ENCODE measurements at regions not wholly inside any gene's neighbourhood (a gene's known extent, or its start where the extent isn't known, plus 50 kb on each side); places are given as distances from the start of the nearest gene placed in this dataset.

GRCh38 chr14:23793532-23793931 lies 157.4 kb downstream of the DHRS2 start:
- no peak for ATAC-seq
- Mint-ChIP-seq H3K36me3 (no peaks in the 10 kb centered on the region), H3K4me1 (no peaks in the 10 kb centered on the region), H3K27ac (no peak overlapping the region), H3K27me3 (peaks cover 5% of the 10 kb centered on the region), H3K9me3 (peaks cover 3% of the 10 kb centered on the region), H3K4me3 (no peak overlapping the region)

GRCh38 chr14:23800811-23801210 lies 152.8 kb upstream of the DHRS4 start:
- Mint-ChIP-seq H3K27me3 (peaks cover 20% of the 10 kb centered on the region), H3K36me3 (no peaks in the 10 kb centered on the region), H3K4me1 (no peaks in the 10 kb centered on the region), H3K27ac (no peak overlapping the region), H3K4me3 (no peak overlapping the region), H3K9me3 (peaks cover 13% of the 10 kb centered on the region)
- ATAC-seq = no peak

- no peak overlapping the region for H3K4me3 Mint-ChIP-seq
- H3K27ac Mint-ChIP-seq = no peak overlapping the region
- H3K4me1 Mint-ChIP-seq = no peaks in the 10 kb centered on the region
- peaks cover 20% of the 10 kb centered on the region for H3K27me3 Mint-ChIP-seq
- ATAC-seq = no peak
- peaks cover 13% of the 10 kb centered on the region for H3K9me3 Mint-ChIP-seq
- H3K36me3 Mint-ChIP-seq = no peaks in the 10 kb centered on the region
Measured at GRCh38 chr14:23801766-23802165, 151.8 kb upstream of the DHRS4 start.

- peaks cover 10% of the 10 kb centered on the region for H3K9me3 Mint-ChIP-seq
- H3K4me3 Mint-ChIP-seq = no peak overlapping the region
- no peak overlapping the region for H3K27ac Mint-ChIP-seq
- no peaks in the 10 kb centered on the region for H3K36me3 Mint-ChIP-seq
- no peaks in the 10 kb centered on the region for H3K4me1 Mint-ChIP-seq
- peaks cover 14% of the 10 kb centered on the region for H3K27me3 Mint-ChIP-seq
- no peak for ATAC-seq
Measured at GRCh38 chr14:23804817-23805216, 148.8 kb upstream of the DHRS4 start.

- peaks cover 9% of the 10 kb centered on the region for H3K27me3 Mint-ChIP-seq
- H3K4me1 Mint-ChIP-seq = no peaks in the 10 kb centered on the region
- ATAC-seq = no peak
- H3K36me3 Mint-ChIP-seq = no peaks in the 10 kb centered on the region
- H3K9me3 Mint-ChIP-seq = peaks cover 10% of the 10 kb centered on the region
- no peak overlapping the region for H3K27ac Mint-ChIP-seq
- H3K4me3 Mint-ChIP-seq = no peak overlapping the region
Measured at GRCh38 chr14:23805761-23806160, 147.8 kb upstream of the DHRS4 start.

GRCh38 chr14:23814527-23815256 lies 138.9 kb upstream of the DHRS4 start:
- H3K27ac Mint-ChIP-seq = no peak overlapping the region
- peaks cover 11% of the 10 kb centered on the region for H3K27me3 Mint-ChIP-seq
- H3K4me3 Mint-ChIP-seq = no peak overlapping the region
- H3K36me3 Mint-ChIP-seq = no peaks in the 10 kb centered on the region
- peaks cover 6% of the 10 kb centered on the region for H3K9me3 Mint-ChIP-seq
- H3K4me1 Mint-ChIP-seq = no peaks in the 10 kb centered on the region
- ATAC-seq = no peak

- H3K27ac Mint-ChIP-seq = no peak overlapping the region
- H3K27me3 Mint-ChIP-seq = peaks cover 15% of the 10 kb centered on the region
- no peaks in the 10 kb centered on the region for H3K4me1 Mint-ChIP-seq
- H3K36me3 Mint-ChIP-seq = no peaks in the 10 kb centered on the region
- H3K9me3 Mint-ChIP-seq = peaks cover 14% of the 10 kb centered on the region
- no peak overlapping the region for H3K4me3 Mint-ChIP-seq
- no peak for ATAC-seq
Measured at GRCh38 chr14:23816371-23816770, 137.2 kb upstream of the DHRS4 start.

- Mint-ChIP-seq H3K4me1 (no peaks in the 10 kb centered on the region), H3K4me3 (no peak overlapping the region), H3K27ac (no peak overlapping the region), H3K9me3 (peaks cover 16% of the 10 kb centered on the region), H3K27me3 (peaks cover 19% of the 10 kb centered on the region), H3K36me3 (no peaks in the 10 kb centered on the region)
- ATAC-seq = peak; percentile 56
Measured at GRCh38 chr14:23817164-23817767, 136.3 kb upstream of the DHRS4 start.

GRCh38 chr14:23827100-23827892 lies 126.3 kb upstream of the DHRS4 start:
- no peak for ATAC-seq
- Mint-ChIP-seq H3K27me3 (peaks cover 45% of the 10 kb centered on the region), H3K9me3 (no peaks in the 10 kb centered on the region), H3K4me1 (no peaks in the 10 kb centered on the region), H3K27ac (no peak overlapping the region), H3K36me3 (no peaks in the 10 kb centered on the region), H3K4me3 (no peak overlapping the region)

GRCh38 chr14:23828001-23828400 lies 125.6 kb upstream of the DHRS4 start:
- no peaks in the 10 kb centered on the region for H3K4me1 Mint-ChIP-seq

GRCh38 chr14:23828616-23829015 lies 125.0 kb upstream of the DHRS4 start:
- H3K4me3 Mint-ChIP-seq = no peak overlapping the region
- no peak overlapping the region for H3K27ac Mint-ChIP-seq
- H3K36me3 Mint-ChIP-seq = no peaks in the 10 kb centered on the region
- H3K27me3 Mint-ChIP-seq = peaks cover 32% of the 10 kb centered on the region
- H3K4me1 Mint-ChIP-seq = no peaks in the 10 kb centered on the region
- no peak for ATAC-seq
- no peaks in the 10 kb centered on the region for H3K9me3 Mint-ChIP-seq

More at GRCh38 chr14:23828001-23828400, 125.6 kb upstream of the DHRS4 start:
- Mint-ChIP-seq H3K4me3 (no peak overlapping the region), H3K9me3 (no peaks in the 10 kb centered on the region), H3K27me3 (peaks cover 38% of the 10 kb centered on the region), H3K36me3 (no peaks in the 10 kb centered on the region), H3K27ac (no peak overlapping the region)
- ATAC-seq = no peak

GRCh38 chr14:23829736-23830471 lies 123.7 kb upstream of the DHRS4 start:
- Mint-ChIP-seq H3K4me1 (no peaks in the 10 kb centered on the region), H3K36me3 (no peaks in the 10 kb centered on the region), H3K9me3 (no peaks in the 10 kb centered on the region), H3K27me3 (peaks cover 20% of the 10 kb centered on the region), H3K27ac (no peak overlapping the region), H3K4me3 (no peak overlapping the region)
- ATAC-seq = no peak

- Mint-ChIP-seq H3K4me1 (no peaks in the 10 kb centered on the region), H3K4me3 (no peak overlapping the region), H3K27ac (no peak overlapping the region), H3K27me3 (peaks cover 12% of the 10 kb centered on the region), H3K9me3 (no peaks in the 10 kb centered on the region), H3K36me3 (no peaks in the 10 kb centered on the region)
- peak; percentile 72 for ATAC-seq
Measured at GRCh38 chr14:23831596-23831995, 122.0 kb upstream of the DHRS4 start.

GRCh38 chr14:23861666-23862065 lies 91.9 kb upstream of the DHRS4 start:
- no peak for ATAC-seq
- no peak overlapping the region for H3K27ac Mint-ChIP-seq
- H3K27me3 Mint-ChIP-seq = peaks cover 24% of the 10 kb centered on the region
- H3K4me1 Mint-ChIP-seq = no peaks in the 10 kb centered on the region
- H3K4me3 Mint-ChIP-seq = no peak overlapping the region
- no peaks in the 10 kb centered on the region for H3K9me3 Mint-ChIP-seq
- no peaks in the 10 kb centered on the region for H3K36me3 Mint-ChIP-seq

GRCh38 chr14:23862513-23862912 lies 91.1 kb upstream of the DHRS4 start:
- Mint-ChIP-seq H3K27ac (no peak overlapping the region), H3K4me3 (no peak overlapping the region), H3K36me3 (no peaks in the 10 kb centered on the region), H3K27me3 (peaks cover 25% of the 10 kb centered on the region), H3K4me1 (no peaks in the 10 kb centered on the region), H3K9me3 (no peaks in the 10 kb centered on the region)
- ATAC-seq = no peak

All from stimulated activated memory B cell treated with anti-CD40 and anti-IgM and Interleukin-4, amounts not matched to agents 10 μg/mL and 1 μg/mL and 100 μg/mL, for 72 hours (primary cell).